DOHH2 (cell line): ENCODE measurements at regions not wholly inside any gene's neighbourhood (a gene's known extent, or its start where the extent isn't known, plus 50 kb on each side); places are given as distances from the start of the nearest gene placed in this dataset.

Source experiments
- CTCF ChIP-seq: fragments of 200-600 bp; sonication (generic); IDR thresholded peaks from one replicate; pipeline ENCODE4 v1.5.1; 2014; ENCODE audit warnings: antibody characterized with exemption, mild to moderate bottlenecking, low read depth, low read length; ENCODE audit not compliant: poor library complexity, severe bottlenecking
- EZH2phosphoT487 ChIP-seq: fragments of 200-600 bp; sonication (generic); IDR thresholded peaks from 2 replicates; pipeline ENCODE4 v1.6.1; 2017; ENCODE audit warnings: borderline replicate concordance, mild to moderate bottlenecking, antibody characterized with exemption, low read length, moderate library complexity, mixed read lengths

GRCh38 chr6:67200626-67201403, 1434.3 kb upstream of the ADGRB3 start:
- TF ChIP-seq CTCF: no peak
- TF ChIP-seq EZH2phosphoT487: no peak
